NCI-H446 (cell line): ENCODE measurements at regions not wholly inside any gene's neighbourhood (a gene's known extent, or its start where the extent isn't known, plus 50 kb on each side); places are given as distances from the start of the nearest gene placed in this dataset.

Experiments
- DNase-seq, 2 experiments: peaks; one replicate each; lab custom pipeline; 2025; lab: John Stamatoyannopoulos, UW

- DNase-seq, result no peak
Observed at GRCh38 chr18:29241199-29241598, 1064.3 kb upstream of the CDH2 start.

- DNase-seq, result no peak
Observed at GRCh38 chr18:29234751-29235150, 1057.8 kb upstream of the CDH2 start.

- DNase-seq, result no peak
Observed at GRCh38 chr18:29226213-29226612, 1049.3 kb upstream of the CDH2 start.

- DNase-seq, result no peak
Observed at GRCh38 chr18:29225351-29225750, 1048.4 kb upstream of the CDH2 start.

GRCh38 chr18:29218091-29218490 is 1041.2 kb upstream of the CDH2 start:
- no peak for DNase-seq

GRCh38 chr18:29217124-29217915 is 1040.4 kb upstream of the CDH2 start:
- no peak for DNase-seq

GRCh38 chr18:29198834-29199233 is 1021.9 kb upstream of the CDH2 start:
- DNase-seq, result no peak

- DNase-seq, result no peak
Observed at GRCh38 chr18:29196307-29196706, 1019.4 kb upstream of the CDH2 start.

GRCh38 chr18:29191263-29191662 is 1014.3 kb upstream of the CDH2 start:
- peak in 1 of 2 experiments; percentile 40 for DNase-seq

GRCh38 chr18:29188760-29189159 is 1011.8 kb upstream of the CDH2 start:
- DNase-seq, result no peak

- DNase-seq, result no peak
Observed at GRCh38 chr18:29185801-29186200, 1008.9 kb upstream of the CDH2 start.

- DNase-seq, result no peak
Observed at GRCh38 chr18:29184654-29185053, 1007.7 kb upstream of the CDH2 start.

- no peak for DNase-seq
Observed at GRCh38 chr18:29181151-29181901, 1004.4 kb upstream of the CDH2 start.

- no peak for DNase-seq
Observed at GRCh38 chr18:29176681-29177080, 999.8 kb upstream of the CDH2 start.

- no peak for DNase-seq
Observed at GRCh38 chr18:29174891-29175290, 998.0 kb upstream of the CDH2 start.

GRCh38 chr18:29172756-29173067 is 995.8 kb upstream of the CDH2 start:
- DNase-seq, result no peak

GRCh38 chr18:29171892-29172755 is 995.2 kb upstream of the CDH2 start:
- no peak for DNase-seq

- DNase-seq, result no peak
Observed at GRCh38 chr18:29169599-29169998, 992.7 kb upstream of the CDH2 start.

GRCh38 chr18:29164993-29165599 is 988.2 kb upstream of the CDH2 start:
- DNase-seq, result no peak

GRCh38 chr18:29164020-29164706 is 987.2 kb upstream of the CDH2 start:
- no peak for DNase-seq

GRCh38 chr18:29163596-29163995 is 986.7 kb upstream of the CDH2 start:
- no peak for DNase-seq

- no peak for DNase-seq
Observed at GRCh38 chr18:29161429-29161828, 984.5 kb upstream of the CDH2 start.
